IMR-90 (cell line): ENCODE measurements at regions not wholly inside any gene's neighbourhood (a gene's known extent, or its start where the extent isn't known, plus 50 kb on each side); places are given as distances from the start of the nearest gene placed in this dataset.

Source experiments
- MXI1 ChIP-seq: IDR thresholded peaks from 2 replicates; pipeline ENCODE4 v1.6.1; 2012; ENCODE audit warnings: low read depth, mild to moderate bottlenecking, low read length, moderate library complexity, borderline replicate concordance
- POLR2A ChIP-seq: IDR thresholded peaks from 2 replicates; pipeline ENCODE4 v1.6.1; 2012; ENCODE audit warnings: mild to moderate bottlenecking, low read depth, low read length
- RAD21 ChIP-seq: IDR thresholded peaks from 2 replicates; pipeline ENCODE4 v1.6.1; 2012; ENCODE audit warnings: low read length, improper control_type of control experiment
- RFX5 ChIP-seq: IDR thresholded peaks from 2 replicates; pipeline ENCODE4 v1.8.0; 2012; ENCODE audit warnings: low read depth, mild to moderate bottlenecking, low read length, moderate library complexity
- TF ChIP-seq, protein P1 (sequence below): conservative IDR thresholded peaks from 2 replicates; pipeline ENCODE4 v1.5.1; 2012; ENCODE audit warnings: mild to moderate bottlenecking, low read depth, low read length, improper control_type of control experiment

DNA sequence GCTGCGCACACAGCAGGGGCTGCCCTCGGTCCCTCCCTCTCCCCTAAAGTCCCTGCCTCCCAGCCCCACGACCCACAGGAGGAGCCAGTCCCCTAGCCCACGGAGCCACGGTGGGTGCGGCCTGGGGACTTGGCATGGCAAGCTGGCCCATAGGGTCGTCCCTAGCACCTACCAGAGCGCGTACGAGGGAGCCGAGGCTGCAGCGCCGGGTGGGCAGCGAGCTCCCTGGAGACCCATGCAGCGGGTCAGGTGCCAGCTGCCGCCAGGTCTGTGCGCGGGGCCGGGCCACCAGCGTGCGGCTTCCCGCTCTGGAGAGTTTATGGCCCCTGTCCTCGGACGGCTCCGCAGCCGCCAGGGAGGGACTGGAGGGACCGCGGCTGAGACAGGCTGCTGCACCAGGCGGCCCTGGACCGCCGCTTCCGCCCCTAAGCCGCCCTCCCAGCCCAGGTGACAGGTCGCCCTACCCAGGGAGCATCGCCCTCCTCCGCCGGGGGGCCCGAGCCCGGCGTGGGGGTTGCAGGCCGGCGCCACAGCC, 273.6 kb downstream of the CCDC74A start:
- no peak for TF ChIP-seq MXI1
- TF ChIP-seq, protein P1, sequence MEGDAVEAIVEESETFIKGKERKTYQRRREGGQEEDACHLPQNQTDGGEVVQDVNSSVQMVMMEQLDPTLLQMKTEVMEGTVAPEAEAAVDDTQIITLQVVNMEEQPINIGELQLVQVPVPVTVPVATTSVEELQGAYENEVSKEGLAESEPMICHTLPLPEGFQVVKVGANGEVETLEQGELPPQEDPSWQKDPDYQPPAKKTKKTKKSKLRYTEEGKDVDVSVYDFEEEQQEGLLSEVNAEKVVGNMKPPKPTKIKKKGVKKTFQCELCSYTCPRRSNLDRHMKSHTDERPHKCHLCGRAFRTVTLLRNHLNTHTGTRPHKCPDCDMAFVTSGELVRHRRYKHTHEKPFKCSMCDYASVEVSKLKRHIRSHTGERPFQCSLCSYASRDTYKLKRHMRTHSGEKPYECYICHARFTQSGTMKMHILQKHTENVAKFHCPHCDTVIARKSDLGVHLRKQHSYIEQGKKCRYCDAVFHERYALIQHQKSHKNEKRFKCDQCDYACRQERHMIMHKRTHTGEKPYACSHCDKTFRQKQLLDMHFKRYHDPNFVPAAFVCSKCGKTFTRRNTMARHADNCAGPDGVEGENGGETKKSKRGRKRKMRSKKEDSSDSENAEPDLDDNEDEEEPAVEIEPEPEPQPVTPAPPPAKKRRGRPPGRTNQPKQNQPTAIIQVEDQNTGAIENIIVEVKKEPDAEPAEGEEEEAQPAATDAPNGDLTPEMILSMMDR = no peak
- no peak for TF ChIP-seq RFX5
- TF ChIP-seq POLR2A = no peak
- no peak for TF ChIP-seq RAD21
